GM23338 (cell line): ENCODE measurements at regions not wholly inside any gene's neighbourhood (a gene's known extent, or its start where the extent isn't known, plus 50 kb on each side); places are given as distances from the start of the nearest gene placed in this dataset.

Experiments used
- ATAC-seq: fragments of 200-7000 bp; cut with Tn5 transposase; 3 replicates; pipeline ENCODE4 v1.9.1; 2020
- DNase-seq: peaks from one replicate; pipeline ENCODE4 v3.0.0-alpha.2; 2015; ENCODE audit warnings: low spot score
- H2AFZ ChIP-seq: fragments of 200-600 bp; sonication (generic); 2 replicates; pipeline ENCODE4 v1.8.0; 2016; ENCODE audit warnings: antibody characterized with exemption, mild to moderate bottlenecking, moderate library complexity
- H3F3A ChIP-seq: fragments of 200-600 bp; sonication (generic); replicated peaks from 2 replicates; pipeline ENCODE4 v1.8.0; 2017; ENCODE audit warnings: antibody characterized with exemption, mixed run types, low read depth
- H3K27ac ChIP-seq: fragments of 200-600 bp; sonication (generic); 2 replicates; pipeline ENCODE4 v1.6.1; 2016; ENCODE audit warnings: low read depth
- H3K27me3 ChIP-seq: fragments of 200-600 bp; sonication (generic); 2 replicates; pipeline ENCODE4 v1.8.0; 2016; ENCODE audit warnings: mild to moderate bottlenecking, mixed run types, moderate library complexity; ENCODE audit not compliant: insufficient read depth
- H3K36me3 ChIP-seq: fragments of 200-600 bp; sonication (generic); 2 replicates; pipeline ENCODE4 v1.8.0; 2016; ENCODE audit warnings: mild to moderate bottlenecking; ENCODE audit not compliant: insufficient read depth
- H3K4me1 ChIP-seq: fragments of 200-600 bp; sonication (generic); 2 replicates; pipeline ENCODE4 v1.8.0; 2016; ENCODE audit warnings: mild to moderate bottlenecking, moderate library complexity; ENCODE audit not compliant: insufficient read depth
- H3K4me2 ChIP-seq: fragments of 200-600 bp; sonication (generic); 2 replicates; pipeline ENCODE4 v1.7.1; 2017; ENCODE audit warnings: mixed run types
- H3K4me3 ChIP-seq: fragments of 200-600 bp; sonication (generic); 2 replicates; pipeline ENCODE4 v1.6.1; 2016; ENCODE audit warnings: mixed run types
- H3K79me2 ChIP-seq: fragments of 200-600 bp; sonication (generic); replicated peaks from 2 replicates; pipeline ENCODE4 v1.8.0; 2017; ENCODE audit warnings: mild to moderate bottlenecking; ENCODE audit not compliant: insufficient read depth
- H3K9me2 ChIP-seq: fragments of 200-600 bp; sonication (generic); 2 replicates; pipeline ENCODE4 v1.8.0; 2017; ENCODE audit not compliant: insufficient read depth
- H4K20me1 ChIP-seq: fragments of 200-600 bp; sonication (generic); replicated peaks from 2 replicates; pipeline ENCODE4 v1.8.0; 2017; ENCODE audit warnings: mild to moderate bottlenecking; ENCODE audit not compliant: insufficient read depth
- H3K27ac Mint-ChIP-seq: 2 replicates; pipeline ENCODE4 v1.8.0; 2020; ENCODE audit warnings: inconsistent platforms, mild to moderate bottlenecking, moderate library complexity, mixed read lengths
- H3K27me3 Mint-ChIP-seq: 3 replicates; pipeline ENCODE4 v1.8.0; 2022; ENCODE audit warnings: low read depth, mild to moderate bottlenecking, moderate library complexity, mixed read lengths, inconsistent platforms; ENCODE audit not compliant: insufficient read depth, poor library complexity
- H3K36me3 Mint-ChIP-seq: 3 replicates; pipeline ENCODE4 v1.8.0; 2021; ENCODE audit warnings: low read depth, mild to moderate bottlenecking, inconsistent platforms, moderate library complexity, mixed read lengths
- H3K4me1 Mint-ChIP-seq: 3 replicates; pipeline ENCODE4 v1.8.0; 2020; ENCODE audit warnings: mild to moderate bottlenecking, inconsistent platforms, mixed read lengths
- H3K4me3 Mint-ChIP-seq: 3 replicates; pipeline ENCODE4 v1.8.0; 2021; ENCODE audit warnings: moderate library complexity, mild to moderate bottlenecking, inconsistent platforms, mixed read lengths
- H3K9me3 Mint-ChIP-seq: 3 replicates; pipeline ENCODE4 v1.8.0; 2020; ENCODE audit warnings: moderate library complexity, mild to moderate bottlenecking, inconsistent platforms, mixed read lengths
- CREB1 ChIP-seq: fragments of 250-450 bp; sonication (Bioruptor Pico); IDR thresholded peaks from 2 replicates; pipeline ENCODE4 v1.5.0; 2020; ENCODE audit warnings: low read depth, mild to moderate bottlenecking, moderate library complexity
- EZH2 ChIP-seq: fragments of 200-600 bp; sonication (generic); IDR thresholded peaks from one replicate; pipeline ENCODE4 v1.8.0; 2017; ENCODE audit warnings: antibody characterized with exemption, mild to moderate bottlenecking, low read depth; ENCODE audit not compliant: unreplicated experiment
- NANOG ChIP-seq: IDR thresholded peaks from 2 replicates; pipeline ENCODE4 v1.6.1; 2016; ENCODE audit warnings: antibody characterized with exemption, borderline replicate concordance
- POLR2AphosphoS5 ChIP-seq: IDR thresholded peaks from 2 replicates; pipeline ENCODE4 v1.6.1; 2016; ENCODE audit warnings: antibody characterized with exemption, low read depth
- STAT1 ChIP-seq: IDR thresholded peaks from one replicate; pipeline ENCODE4 v1.6.1; 2016; ENCODE audit warnings: antibody characterized with exemption; ENCODE audit not compliant: unreplicated experiment
- ZNF114 ChIP-seq: fragments of 250-450 bp; sonication (Bioruptor Pico); IDR thresholded peaks from 2 replicates; pipeline ENCODE4 v1.5.0; 2020; ENCODE audit warnings: mild to moderate bottlenecking, moderate library complexity
- ZNF331 ChIP-seq: fragments of 250-450 bp; sonication (Bioruptor Pico); IDR thresholded peaks from 2 replicates; pipeline ENCODE4 v1.5.0; 2020; ENCODE audit warnings: low read depth, mild to moderate bottlenecking, moderate library complexity
- TF ChIP-seq, protein P1 (sequence below): IDR thresholded peaks from 2 replicates; pipeline ENCODE4 v1.6.1; 2016; ENCODE audit warnings: antibody characterized with exemption
- TF ChIP-seq, protein P2 (sequence below), 2 experiments: fragments of 200-600 bp in 1 of 2; sonication (generic) in 1 of 2; conservative IDR thresholded peaks; 2 replicates each; pipeline versions ENCODE4 v1.5.1 to v1.6.1; 2016 to 2017; ENCODE audit warnings: antibody characterized with exemption in 2 of 2, low read depth in 2 of 2, mild to moderate bottlenecking in 2 of 2, moderate library complexity in 1 of 2
- TF ChIP-seq, protein P3 (sequence below): IDR thresholded peaks from one replicate; pipeline ENCODE4 v1.6.1; 2018; ENCODE audit warnings: antibody characterized with exemption; ENCODE audit not compliant: unreplicated experiment

DNA sequence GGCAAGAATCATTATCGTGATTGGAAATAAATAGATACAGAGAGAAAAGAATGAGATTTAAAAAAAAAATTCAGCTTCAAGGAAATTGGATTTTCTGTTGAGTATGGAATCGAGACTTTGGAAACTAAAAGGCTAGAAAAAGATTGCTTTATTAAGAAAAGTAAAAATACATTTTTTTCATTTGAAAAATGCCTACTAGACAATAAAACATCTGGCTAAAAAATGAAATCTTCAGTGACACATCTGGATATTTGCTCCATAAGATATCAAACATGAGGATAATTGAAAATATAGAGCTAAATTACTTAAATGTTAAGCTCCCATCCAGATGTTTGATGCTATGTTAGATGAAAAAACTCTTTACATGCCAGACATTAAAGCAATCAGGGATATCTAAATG, 879.5 kb downstream of the TSN start:
- Histone ChIP-seq H3K36me3 (no peaks in the 10 kb centered on the region), H3K9me2 (peaks cover 8% of the 10 kb centered on the region), H3K27ac (no peak overlapping the region), H2AFZ (no peak overlapping the region), H3K27me3 (no peaks in the 10 kb centered on the region), H3F3A (no peaks in the 10 kb centered on the region), H3K4me2 (no peak overlapping the region), H3K4me1 (no peaks in the 10 kb centered on the region), H3K79me2 (no peaks in the 10 kb centered on the region), H3K4me3 (no peak overlapping the region), H4K20me1 (no peaks in the 10 kb centered on the region)
- Mint-ChIP-seq H3K9me3 (no peaks in the 10 kb centered on the region), H3K4me3 (no peak overlapping the region), H3K27ac (no peak overlapping the region), H3K27me3 (no peaks in the 10 kb centered on the region), H3K36me3 (no peaks in the 10 kb centered on the region), H3K4me1 (peaks cover 7% of the 10 kb centered on the region; the same call in 1 of the 3 replicates)
- ATAC-seq = no peak
- no peak for TF ChIP-seq CREB1 (CRISPR knock-in tag)
- DNase-seq = no peak

DNA sequence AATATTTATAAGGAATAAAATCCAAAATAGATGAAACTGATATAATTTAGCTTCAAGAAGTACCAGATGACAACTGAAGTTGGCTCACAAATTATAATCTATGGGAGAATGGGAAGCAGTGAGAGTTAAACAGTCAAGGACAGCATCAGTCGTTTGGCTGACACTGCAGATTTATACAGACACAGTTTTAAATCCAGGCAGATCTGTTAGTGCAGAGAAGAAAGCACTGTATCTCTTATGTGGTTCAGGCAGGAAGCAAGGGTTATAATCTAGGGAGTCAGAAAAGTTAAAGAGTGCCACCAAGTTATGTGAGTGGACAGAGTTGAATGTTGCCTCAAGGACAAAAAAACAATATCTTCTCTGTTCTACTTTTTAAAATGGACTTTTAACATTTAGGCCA, 880.2 kb downstream of the TSN start:
- H2AFZ ChIP-seq = no peak overlapping the region
- H3K4me3 ChIP-seq = no peak overlapping the region
- ATAC-seq = no peak
- TF ChIP-seq, protein P1, sequence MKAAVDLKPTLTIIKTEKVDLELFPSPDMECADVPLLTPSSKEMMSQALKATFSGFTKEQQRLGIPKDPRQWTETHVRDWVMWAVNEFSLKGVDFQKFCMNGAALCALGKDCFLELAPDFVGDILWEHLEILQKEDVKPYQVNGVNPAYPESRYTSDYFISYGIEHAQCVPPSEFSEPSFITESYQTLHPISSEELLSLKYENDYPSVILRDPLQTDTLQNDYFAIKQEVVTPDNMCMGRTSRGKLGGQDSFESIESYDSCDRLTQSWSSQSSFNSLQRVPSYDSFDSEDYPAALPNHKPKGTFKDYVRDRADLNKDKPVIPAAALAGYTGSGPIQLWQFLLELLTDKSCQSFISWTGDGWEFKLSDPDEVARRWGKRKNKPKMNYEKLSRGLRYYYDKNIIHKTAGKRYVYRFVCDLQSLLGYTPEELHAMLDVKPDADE = no peak
- TF ChIP-seq, protein P2, sequence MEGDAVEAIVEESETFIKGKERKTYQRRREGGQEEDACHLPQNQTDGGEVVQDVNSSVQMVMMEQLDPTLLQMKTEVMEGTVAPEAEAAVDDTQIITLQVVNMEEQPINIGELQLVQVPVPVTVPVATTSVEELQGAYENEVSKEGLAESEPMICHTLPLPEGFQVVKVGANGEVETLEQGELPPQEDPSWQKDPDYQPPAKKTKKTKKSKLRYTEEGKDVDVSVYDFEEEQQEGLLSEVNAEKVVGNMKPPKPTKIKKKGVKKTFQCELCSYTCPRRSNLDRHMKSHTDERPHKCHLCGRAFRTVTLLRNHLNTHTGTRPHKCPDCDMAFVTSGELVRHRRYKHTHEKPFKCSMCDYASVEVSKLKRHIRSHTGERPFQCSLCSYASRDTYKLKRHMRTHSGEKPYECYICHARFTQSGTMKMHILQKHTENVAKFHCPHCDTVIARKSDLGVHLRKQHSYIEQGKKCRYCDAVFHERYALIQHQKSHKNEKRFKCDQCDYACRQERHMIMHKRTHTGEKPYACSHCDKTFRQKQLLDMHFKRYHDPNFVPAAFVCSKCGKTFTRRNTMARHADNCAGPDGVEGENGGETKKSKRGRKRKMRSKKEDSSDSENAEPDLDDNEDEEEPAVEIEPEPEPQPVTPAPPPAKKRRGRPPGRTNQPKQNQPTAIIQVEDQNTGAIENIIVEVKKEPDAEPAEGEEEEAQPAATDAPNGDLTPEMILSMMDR (conservative IDR thresholded peaks at IDR 0.05; ENCODE audit: low read depth in 2 of 2) = no peak
- TF ChIP-seq ZNF114 (CRISPR knock-in tag) (no peak), EZH2 (no peak), ZNF331 (CRISPR knock-in tag) (no peak), STAT1 (no peak), POLR2AphosphoS5 (no peak), NANOG (no peak)
- TF ChIP-seq, protein P3, sequence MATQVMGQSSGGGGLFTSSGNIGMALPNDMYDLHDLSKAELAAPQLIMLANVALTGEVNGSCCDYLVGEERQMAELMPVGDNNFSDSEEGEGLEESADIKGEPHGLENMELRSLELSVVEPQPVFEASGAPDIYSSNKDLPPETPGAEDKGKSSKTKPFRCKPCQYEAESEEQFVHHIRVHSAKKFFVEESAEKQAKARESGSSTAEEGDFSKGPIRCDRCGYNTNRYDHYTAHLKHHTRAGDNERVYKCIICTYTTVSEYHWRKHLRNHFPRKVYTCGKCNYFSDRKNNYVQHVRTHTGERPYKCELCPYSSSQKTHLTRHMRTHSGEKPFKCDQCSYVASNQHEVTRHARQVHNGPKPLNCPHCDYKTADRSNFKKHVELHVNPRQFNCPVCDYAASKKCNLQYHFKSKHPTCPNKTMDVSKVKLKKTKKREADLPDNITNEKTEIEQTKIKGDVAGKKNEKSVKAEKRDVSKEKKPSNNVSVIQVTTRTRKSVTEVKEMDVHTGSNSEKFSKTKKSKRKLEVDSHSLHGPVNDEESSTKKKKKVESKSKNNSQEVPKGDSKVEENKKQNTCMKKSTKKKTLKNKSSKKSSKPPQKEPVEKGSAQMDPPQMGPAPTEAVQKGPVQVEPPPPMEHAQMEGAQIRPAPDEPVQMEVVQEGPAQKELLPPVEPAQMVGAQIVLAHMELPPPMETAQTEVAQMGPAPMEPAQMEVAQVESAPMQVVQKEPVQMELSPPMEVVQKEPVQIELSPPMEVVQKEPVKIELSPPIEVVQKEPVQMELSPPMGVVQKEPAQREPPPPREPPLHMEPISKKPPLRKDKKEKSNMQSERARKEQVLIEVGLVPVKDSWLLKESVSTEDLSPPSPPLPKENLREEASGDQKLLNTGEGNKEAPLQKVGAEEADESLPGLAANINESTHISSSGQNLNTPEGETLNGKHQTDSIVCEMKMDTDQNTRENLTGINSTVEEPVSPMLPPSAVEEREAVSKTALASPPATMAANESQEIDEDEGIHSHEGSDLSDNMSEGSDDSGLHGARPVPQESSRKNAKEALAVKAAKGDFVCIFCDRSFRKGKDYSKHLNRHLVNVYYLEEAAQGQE = no peak

More for the DNA sequence above, 880.2 kb downstream of the TSN start:
- no peaks in the 10 kb centered on the region for H3K36me3 ChIP-seq
- no peaks in the 10 kb centered on the region for H4K20me1 ChIP-seq
- H3K9me2 ChIP-seq = peaks cover 12% of the 10 kb centered on the region
- H3K4me3 Mint-ChIP-seq = no peak overlapping the region
- H3F3A ChIP-seq = no peaks in the 10 kb centered on the region
- no peaks in the 10 kb centered on the region for H3K4me1 ChIP-seq
- no peaks in the 10 kb centered on the region for H3K27me3 Mint-ChIP-seq
- no peak overlapping the region for H3K27ac ChIP-seq
- peaks cover 7% of the 10 kb centered on the region; the same call in 1 of the 3 replicates for H3K4me1 Mint-ChIP-seq
- no peaks in the 10 kb centered on the region for H3K9me3 Mint-ChIP-seq
- H3K27ac Mint-ChIP-seq = peak overlapping the region; percentile 3; the same call in 1 of the 2 replicates
- H3K36me3 Mint-ChIP-seq = no peaks in the 10 kb centered on the region
- H3K4me2 ChIP-seq = no peak overlapping the region
- no peak for DNase-seq
- H3K27me3 ChIP-seq = no peaks in the 10 kb centered on the region
- H3K79me2 ChIP-seq = no peaks in the 10 kb centered on the region
